Midbrain (tissue), 1 donor: ENCODE measurements at regions not wholly inside any gene's neighbourhood (a gene's known extent, or its start where the extent isn't known, plus 50 kb on each side); places are given as distances from the start of the nearest gene placed in this dataset.

Source experiments
- DNase-seq: peaks from one replicate; lab custom pipeline; 2025; lab: John Stamatoyannopoulos, UW

GRCh38 chr20:52401431-52401830 is 209.9 kb upstream of the ZFP64 start:
- DNase-seq, result no peak

GRCh38 chr20:52399352-52399751 is 207.8 kb upstream of the ZFP64 start:
- DNase-seq, result no peak

- DNase-seq, result no peak
These were observed 198.0 kb upstream of the ZFP64 start for GRCh38 chr20:52389606-52390005.

- no peak for DNase-seq
These were observed 192.5 kb upstream of the ZFP64 start for GRCh38 chr20:52383995-52384621.

- DNase-seq, result no peak
These were observed 191.4 kb upstream of the ZFP64 start for GRCh38 chr20:52382933-52383332.

GRCh38 chr20:52379723-52380336 is 188.3 kb upstream of the ZFP64 start:
- peak; percentile 0 for DNase-seq

GRCh38 chr20:52372169-52372568 is 180.6 kb upstream of the ZFP64 start:
- no peak for DNase-seq

GRCh38 chr20:52365688-52366087 is 174.1 kb upstream of the ZFP64 start:
- DNase-seq, result no peak

GRCh38 chr20:52364405-52364804 is 172.8 kb upstream of the ZFP64 start:
- DNase-seq, result no peak

GRCh38 chr20:52361650-52362049 is 170.1 kb upstream of the ZFP64 start:
- no peak for DNase-seq

GRCh38 chr20:52349806-52350205 is 158.2 kb upstream of the ZFP64 start:
- DNase-seq, result no peak

- no peak for DNase-seq
These were observed 156.9 kb upstream of the ZFP64 start for GRCh38 chr20:52348434-52348833.

- DNase-seq, result no peak
These were observed 155.2 kb upstream of the ZFP64 start for GRCh38 chr20:52346797-52347196.

GRCh38 chr20:52342913-52343312 is 151.3 kb upstream of the ZFP64 start:
- DNase-seq, result no peak

- no peak for DNase-seq
These were observed 148.6 kb upstream of the ZFP64 start for GRCh38 chr20:52340036-52340634.

GRCh38 chr20:52332649-52333250 is 141.2 kb upstream of the ZFP64 start:
- no peak for DNase-seq

GRCh38 chr20:52332230-52332629 is 140.7 kb upstream of the ZFP64 start:
- no peak for DNase-seq

GRCh38 chr20:52331655-52332054 is 140.1 kb upstream of the ZFP64 start:
- DNase-seq, result no peak

- no peak for DNase-seq
These were observed 129.8 kb upstream of the ZFP64 start for GRCh38 chr20:52321396-52321795.

GRCh38 chr20:52318651-52319050 is 127.1 kb upstream of the ZFP64 start:
- no peak for DNase-seq

- DNase-seq, result peak; percentile 53
These were observed 121.9 kb upstream of the ZFP64 start for GRCh38 chr20:52313341-52313963.

- peak; percentile 63 for DNase-seq
These were observed 120.7 kb upstream of the ZFP64 start for GRCh38 chr20:52312132-52312729.
